Breast epithelium (tissue), 3 donors: ENCODE measurements at regions not wholly inside any gene's neighbourhood (a gene's known extent, or its start where the extent isn't known, plus 50 kb on each side); places are given as distances from the start of the nearest gene placed in this dataset.

Experiments
- POLR2A ChIP-seq: fragments of 450-650 bp; IDR thresholded peaks from one replicate; pipeline ENCODE4 v1.6.1; 2016; ENCODE audit warnings: antibody characterized with exemption, mild to moderate bottlenecking, moderate library complexity
- TF ChIP-seq, protein P1 (sequence below), 3 donors: fragments of 450-650 bp; IDR thresholded peaks; one replicate each; pipeline ENCODE4 v1.5.1; 2016 to 2017; ENCODE audit warnings: antibody characterized with exemption in 3 of 3, mild to moderate bottlenecking in 3 of 3, moderate library complexity in 3 of 3

DNA sequence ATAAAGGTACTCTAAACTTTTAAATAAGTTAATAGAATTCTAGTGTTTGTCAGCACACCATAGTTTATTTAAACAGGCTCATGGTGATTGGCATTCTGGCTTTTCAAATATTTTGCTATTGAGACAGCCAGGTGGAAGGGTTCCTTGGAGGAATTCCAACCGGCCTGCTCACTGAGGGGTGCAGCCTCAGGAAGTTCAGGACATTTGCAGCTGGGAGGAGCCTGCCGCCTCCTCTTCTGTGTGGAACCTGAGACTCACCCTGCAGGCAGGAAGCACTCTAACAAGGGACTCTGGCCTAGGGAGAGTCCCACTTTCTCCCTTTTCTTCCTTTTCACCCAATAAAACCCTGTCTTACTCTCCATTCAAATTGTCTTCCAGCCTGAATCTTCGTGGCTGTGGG lies 1328.0 kb downstream of the FSTL5 start:
- no peak for TF ChIP-seq POLR2A
- TF ChIP-seq, protein P1, sequence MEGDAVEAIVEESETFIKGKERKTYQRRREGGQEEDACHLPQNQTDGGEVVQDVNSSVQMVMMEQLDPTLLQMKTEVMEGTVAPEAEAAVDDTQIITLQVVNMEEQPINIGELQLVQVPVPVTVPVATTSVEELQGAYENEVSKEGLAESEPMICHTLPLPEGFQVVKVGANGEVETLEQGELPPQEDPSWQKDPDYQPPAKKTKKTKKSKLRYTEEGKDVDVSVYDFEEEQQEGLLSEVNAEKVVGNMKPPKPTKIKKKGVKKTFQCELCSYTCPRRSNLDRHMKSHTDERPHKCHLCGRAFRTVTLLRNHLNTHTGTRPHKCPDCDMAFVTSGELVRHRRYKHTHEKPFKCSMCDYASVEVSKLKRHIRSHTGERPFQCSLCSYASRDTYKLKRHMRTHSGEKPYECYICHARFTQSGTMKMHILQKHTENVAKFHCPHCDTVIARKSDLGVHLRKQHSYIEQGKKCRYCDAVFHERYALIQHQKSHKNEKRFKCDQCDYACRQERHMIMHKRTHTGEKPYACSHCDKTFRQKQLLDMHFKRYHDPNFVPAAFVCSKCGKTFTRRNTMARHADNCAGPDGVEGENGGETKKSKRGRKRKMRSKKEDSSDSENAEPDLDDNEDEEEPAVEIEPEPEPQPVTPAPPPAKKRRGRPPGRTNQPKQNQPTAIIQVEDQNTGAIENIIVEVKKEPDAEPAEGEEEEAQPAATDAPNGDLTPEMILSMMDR (IDR thresholded peaks at IDR 0.05): no peak
